Caco-2 (cell line): ENCODE measurements at regions not wholly inside any gene's neighbourhood (a gene's known extent, or its start where the extent isn't known, plus 50 kb on each side); places are given as distances from the start of the nearest gene placed in this dataset.

Source experiments
- BruUV-seq: library from RNA; stranded (reverse); fragments of 400-500 nt; replicated peaks from 2 replicates; lab custom pipeline; 2021; lab: Mats Ljungman, UMichigan
- CTCF ChIA-PET: fragments of 300-600 bp; sonication (Branson Sonifier 250); formaldehyde crosslinking; loops from one replicate; lab custom pipeline; 2022; ENCODE audit warnings: antibody characterized with exemption; lab: Charles Lee
- POLR2A ChIA-PET: fragments of 300-600 bp; sonication (Branson Sonifier 250); formaldehyde crosslinking; loops from one replicate; lab custom pipeline; 2022; ENCODE audit warnings: antibody characterized with exemption; lab: Charles Lee
- DNase-seq, 2 experiments: peaks; one replicate each; pipeline versions ENCODE4 v3.0.0 to v3.0.0-alpha.2; 2020 to 2022
- H3K27me3 ChIP-seq: replicated peaks from 2 replicates; pipeline ENCODE4 v1.6.0; 2011; ENCODE audit warnings: low read length; ENCODE audit not compliant: control insufficient read depth, insufficient read depth
- H3K36me3 ChIP-seq: 2 replicates; pipeline ENCODE4 v1.5.1; 2011; ENCODE audit warnings: low read length; ENCODE audit not compliant: control insufficient read depth, insufficient read depth
- H3K4me1 ChIP-seq: fragments of 250-450 bp; sonication (Bioruptor Pico); 2 replicates; pipeline ENCODE4 v1.5.1; 2020; ENCODE audit warnings: mild to moderate bottlenecking
- H3K4me3 ChIP-seq: 2 replicates; pipeline ENCODE4 v1.5.1; 2011; ENCODE audit warnings: low read depth, mild to moderate bottlenecking, control low read depth, low read length
- H3K9me3 ChIP-seq: fragments of 250-450 bp; sonication (Bioruptor Pico); 2 replicates; pipeline ENCODE4 v1.5.1; 2020; ENCODE audit warnings: mild to moderate bottlenecking, moderate library complexity
- H3K27ac Mint-ChIP-seq: one replicate; pipeline ENCODE4 v1.8.0; 2022; ENCODE audit warnings: mixed read lengths; ENCODE audit not compliant: unreplicated experiment
- H3K27me3 Mint-ChIP-seq: one replicate; pipeline ENCODE4 v1.8.0; 2022; ENCODE audit warnings: mixed read lengths; ENCODE audit not compliant: insufficient read depth, unreplicated experiment
- H3K36me3 Mint-ChIP-seq: one replicate; pipeline ENCODE4 v1.8.0; 2022; ENCODE audit warnings: mild to moderate bottlenecking, mixed read lengths; ENCODE audit not compliant: insufficient read depth, unreplicated experiment
- H3K4me1 Mint-ChIP-seq: one replicate; pipeline ENCODE4 v1.8.0; 2022; ENCODE audit warnings: low read depth, mixed read lengths; ENCODE audit not compliant: unreplicated experiment
- H3K4me3 Mint-ChIP-seq: one replicate; pipeline ENCODE4 v1.8.0; 2022; ENCODE audit warnings: mild to moderate bottlenecking, moderate library complexity, mixed read lengths; ENCODE audit not compliant: unreplicated experiment
- H3K9me3 Mint-ChIP-seq: one replicate; pipeline ENCODE4 v1.8.0; 2022; ENCODE audit warnings: mixed read lengths; ENCODE audit not compliant: unreplicated experiment
- CTCF ChIP-seq, 2 experiments: fragments of 200-600 bp in 1 of 2; IDR thresholded peaks; 1 replicate in 1 of 2; 2 replicates in 1 of 2; pipeline versions ENCODE4 v1.5.1 to v1.8.0; 2011 to 2022; ENCODE audit warnings: antibody characterized with exemption in 1 of 2, control low read depth in 1 of 2, inconsistent platforms in 1 of 2, low read depth in 1 of 2, low read length in 1 of 2, mild to moderate bottlenecking in 1 of 2, moderate library complexity in 1 of 2; ENCODE audit not compliant: insufficient read depth in 1 of 2, severe bottlenecking in 1 of 2, unreplicated experiment in 1 of 2
- intact Hi-C: fragments of 100-400 bp; cut with micrococcal nuclease; formaldehyde crosslinking; loops from one replicate; pipeline ENCODE4 v1.10.0; 2022; ENCODE audit not compliant: unreplicated experiment

- no peaks in the 10 kb centered on the region for H3K36me3 ChIP-seq
- POLR2A ChIA-PET, result no interaction called here
Measured at GRCh38 chr7:41252957-41253356, 449.9 kb downstream of the INHBA start.

GRCh38 chr7:41252551-41252950, 450.3 kb downstream of the INHBA start:
- Histone ChIP-seq H3K36me3 (no peaks in the 10 kb centered on the region), H3K9me3 (peaks cover 5% of the 10 kb centered on the region; the same call in 1 of the 2 replicates), H3K4me3 (no peak overlapping the region), H3K27me3 (no peaks in the 10 kb centered on the region), H3K4me1 (peaks cover 11% of the 10 kb centered on the region; the same call in 1 of the 2 replicates)
- Mint-ChIP-seq H3K4me3 (no peak overlapping the region), H3K9me3 (peaks cover 38% of the 10 kb centered on the region), H3K27ac (no peak overlapping the region), H3K4me1 (peaks cover 36% of the 10 kb centered on the region), H3K36me3 (peaks cover 5% of the 10 kb centered on the region), H3K27me3 (no peaks in the 10 kb centered on the region)
- ChIA-PET POLR2A (no interaction called here), CTCF (no interaction called here)
- intact Hi-C loops, result no loop called here
- BruUV-seq, result no TSS peak
- TF ChIP-seq CTCF (IDR thresholded peaks at IDR 0.05; ENCODE audit: insufficient read depth in 1 of 2, low read depth in 1 of 2, low read length in 1 of 2, severe bottlenecking in 1 of 2, unreplicated experiment in 1 of 2), result no peak
- DNase-seq, result no peak

More at GRCh38 chr7:41252957-41253356, 449.9 kb downstream of the INHBA start:
- Histone ChIP-seq H3K27me3 (no peaks in the 10 kb centered on the region), H3K4me1 (peaks cover 11% of the 10 kb centered on the region; the same call in 1 of the 2 replicates), H3K9me3 (peaks cover 5% of the 10 kb centered on the region; the same call in 1 of the 2 replicates), H3K4me3 (no peak overlapping the region)
- Mint-ChIP-seq H3K36me3 (peaks cover 5% of the 10 kb centered on the region), H3K9me3 (peaks cover 38% of the 10 kb centered on the region), H3K27me3 (no peaks in the 10 kb centered on the region), H3K4me1 (peaks cover 33% of the 10 kb centered on the region), H3K27ac (no peak overlapping the region), H3K4me3 (no peak overlapping the region)
- intact Hi-C loops, result no loop called here
- no peak for DNase-seq
- no peak for TF ChIP-seq CTCF (IDR thresholded peaks at IDR 0.05; ENCODE audit: insufficient read depth in 1 of 2, low read depth in 1 of 2, low read length in 1 of 2, severe bottlenecking in 1 of 2, unreplicated experiment in 1 of 2)
- CTCF ChIA-PET, result no interaction called here
- no TSS peak for BruUV-seq

GRCh38 chr7:41247143-41247865, 455.6 kb downstream of the INHBA start:
- Histone ChIP-seq H3K4me3 (no peak overlapping the region), H3K4me1 (peaks cover 7% of the 10 kb centered on the region), H3K27me3 (no peaks in the 10 kb centered on the region), H3K9me3 (peaks cover 5% of the 10 kb centered on the region; the same call in 1 of the 2 replicates), H3K36me3 (no peaks in the 10 kb centered on the region)
- Mint-ChIP-seq H3K36me3 (peaks cover under 1% of the 10 kb centered on the region), H3K4me1 (peaks cover 11% of the 10 kb centered on the region), H3K4me3 (no peak overlapping the region), H3K27me3 (no peaks in the 10 kb centered on the region), H3K27ac (no peak overlapping the region), H3K9me3 (peaks cover 28% of the 10 kb centered on the region)
- TF ChIP-seq CTCF (IDR thresholded peaks at IDR 0.05; ENCODE audit: insufficient read depth in 1 of 2, low read depth in 1 of 2, low read length in 1 of 2, severe bottlenecking in 1 of 2, unreplicated experiment in 1 of 2), result no peak
- POLR2A ChIA-PET, result no interaction called here
- intact Hi-C loops, result no loop called here
- no peak for DNase-seq
- CTCF ChIA-PET, result no interaction called here
- BruUV-seq, result no TSS peak
